Mesodermal cell (in vitro differentiated cells): ENCODE measurements at regions not wholly inside any gene's neighbourhood (a gene's known extent, or its start where the extent isn't known, plus 50 kb on each side); places are given as distances from the start of the nearest gene placed in this dataset.

Experiments
- H3K27ac ChIP-seq: 2 replicates; pipeline ENCODE4 v1.7.0; 2013; ENCODE audit warnings: mild to moderate bottlenecking, low read depth, low read length, moderate library complexity; ENCODE audit not compliant: severe bottlenecking
- H3K36me3 ChIP-seq: 2 replicates; pipeline ENCODE4 v1.7.1; 2013; ENCODE audit warnings: mild to moderate bottlenecking, low read length, moderate library complexity; ENCODE audit not compliant: control insufficient read depth, insufficient read depth
- H3K4me1 ChIP-seq: one replicate; pipeline ENCODE4 v1.7.1; 2013; ENCODE audit warnings: mild to moderate bottlenecking, low read length; ENCODE audit not compliant: insufficient read depth, control insufficient read depth, poor library complexity, severe bottlenecking
- H3K4me3 ChIP-seq: 2 replicates; pipeline ENCODE4 v1.7.0; 2013; ENCODE audit warnings: low read length, control low read depth, mild to moderate bottlenecking; ENCODE audit not compliant: insufficient read depth, poor library complexity, severe bottlenecking; ENCODE audit errors: extremely low read depth
- H3K9me3 ChIP-seq: 2 replicates; pipeline ENCODE4 v1.7.1; 2013; ENCODE audit warnings: mild to moderate bottlenecking, low read length, moderate library complexity; ENCODE audit not compliant: control insufficient read depth
- WGBS, 2 experiments: methylation state at CpG; one replicate each; pipeline ENCODE4 v1.1.5; 2013; ENCODE audit warnings: missing lambda C conversion rate in 2 of 2; ENCODE audit not compliant: insufficient coverage in 2 of 2; 5-methylcytosine and 5-hydroxymethylcytosine counted together

GRCh38 chr20:9926007-9926406, 87.1 kb upstream of the PAK5 start:
- 86 to 100% methylated on average over 1 of the region's 1 CpG for WGBS, 2 experiments
- H3K27ac ChIP-seq = no peak overlapping the region
- H3K9me3 ChIP-seq = no peaks in the 10 kb centered on the region
- no peak overlapping the region for H3K4me3 ChIP-seq
- H3K4me1 ChIP-seq = no peaks in the 10 kb centered on the region
- H3K36me3 ChIP-seq = no peaks in the 10 kb centered on the region

GRCh38 chr20:9923648-9924047, 84.8 kb upstream of the PAK5 start:
- H3K27ac ChIP-seq = no peak overlapping the region
- 79 to 91% methylated on average over 3 of the region's 4 CpGs for WGBS, 2 experiments
- H3K36me3 ChIP-seq = no peaks in the 10 kb centered on the region
- H3K4me3 ChIP-seq = no peak overlapping the region
- H3K9me3 ChIP-seq = no peaks in the 10 kb centered on the region
- no peaks in the 10 kb centered on the region for H3K4me1 ChIP-seq

DNA sequence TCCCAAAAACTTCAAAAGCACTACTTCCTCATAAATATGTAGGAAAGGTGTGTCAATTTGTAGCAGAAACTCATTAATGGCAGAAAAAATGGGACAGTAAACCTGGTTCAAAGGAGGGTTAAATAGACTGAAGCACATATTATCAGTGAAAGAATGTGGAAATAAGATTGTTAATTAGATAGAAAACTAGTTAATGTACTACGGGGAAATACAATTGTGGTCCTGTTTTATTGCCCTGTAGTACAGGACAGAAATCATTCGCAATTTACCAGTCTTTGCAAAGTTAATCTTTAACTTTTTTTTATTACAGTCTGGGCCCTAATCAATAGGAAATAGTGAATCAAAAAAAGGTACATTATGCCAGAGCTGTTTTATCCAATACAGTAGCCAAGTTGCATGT, 82.0 kb upstream of the PAK5 start:
- H3K36me3 ChIP-seq = no peaks in the 10 kb centered on the region
- 100% methylated on average over 1 of the region's 2 CpGs; no CpG with 5 or more reads in 1 of the 2 experiments for WGBS, 2 experiments
- H3K4me1 ChIP-seq = no peaks in the 10 kb centered on the region
- H3K9me3 ChIP-seq = no peaks in the 10 kb centered on the region
- no peak overlapping the region for H3K4me3 ChIP-seq
- H3K27ac ChIP-seq = no peak overlapping the region

DNA sequence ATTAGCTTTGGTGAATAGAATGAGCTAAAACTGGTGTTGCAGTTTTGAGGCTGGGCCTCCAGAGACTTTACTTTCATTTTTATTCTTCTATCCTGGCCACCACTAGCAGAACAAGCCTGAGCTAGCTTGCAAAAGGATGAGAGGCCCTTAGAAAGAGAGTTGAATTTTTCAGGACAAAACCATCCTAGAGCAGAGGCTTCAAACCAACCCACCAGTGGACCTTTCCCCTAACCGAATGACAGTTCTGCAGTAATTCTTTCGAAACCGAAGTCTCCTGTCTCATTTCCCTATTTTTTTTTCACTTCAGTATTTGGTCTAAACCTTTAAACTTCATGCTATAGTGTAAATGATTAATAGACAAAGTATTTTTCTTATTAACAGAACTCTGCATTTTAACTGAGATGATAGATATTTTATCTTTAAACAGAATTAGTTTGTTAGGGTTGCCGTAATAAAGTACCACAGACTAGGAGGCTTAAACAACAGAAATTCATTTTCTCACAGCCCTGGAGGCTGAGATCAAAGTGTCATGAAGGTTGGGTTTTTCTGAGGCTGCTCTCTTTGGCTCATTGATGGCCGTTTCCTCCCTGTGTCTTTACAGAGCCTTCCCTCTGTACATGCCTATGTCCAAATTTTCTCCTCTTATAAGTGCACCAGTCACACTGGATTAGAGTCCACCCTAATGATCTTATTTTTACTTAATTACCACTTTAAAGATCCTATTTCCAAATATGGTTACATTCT, 80.6 kb upstream of the PAK5 start:
- H3K36me3 ChIP-seq = no peaks in the 10 kb centered on the region
- no peaks in the 10 kb centered on the region for H3K9me3 ChIP-seq
- H3K4me1 ChIP-seq = no peaks in the 10 kb centered on the region
- H3K4me3 ChIP-seq = no peak overlapping the region
- no peak overlapping the region for H3K27ac ChIP-seq
- 86% methylated on average over 1 of the region's 5 CpGs; no CpG with 5 or more reads in 1 of the 2 experiments for WGBS, 2 experiments

DNA sequence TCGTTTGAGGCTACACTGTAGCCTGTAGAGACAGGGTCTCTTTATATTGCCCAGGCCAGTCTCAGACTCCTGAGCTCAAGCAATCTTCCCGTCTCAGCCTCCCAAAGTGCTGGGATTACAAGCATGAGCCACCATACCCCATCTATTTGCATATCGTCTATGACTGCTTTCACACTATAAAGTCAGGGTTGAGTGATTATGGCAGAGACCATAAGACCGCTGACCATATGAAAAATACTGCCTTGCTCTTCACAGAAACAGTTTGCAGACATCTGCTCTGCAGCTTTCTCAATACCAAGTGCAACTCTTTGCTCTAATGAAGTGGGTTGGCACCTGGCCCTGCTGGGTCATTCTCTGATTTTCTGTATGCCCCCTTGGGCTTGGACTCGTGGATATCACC, 79.5 kb upstream of the PAK5 start:
- no peak overlapping the region for H3K27ac ChIP-seq
- no peak overlapping the region for H3K4me3 ChIP-seq
- H3K9me3 ChIP-seq = no peaks in the 10 kb centered on the region
- WGBS, 2 experiments = 88 to 90% methylated on average over 4 of the region's 5 CpGs
- H3K4me1 ChIP-seq = no peaks in the 10 kb centered on the region
- H3K36me3 ChIP-seq = no peaks in the 10 kb centered on the region

- 60% methylated on average over 1 of the region's 2 CpGs; no CpG with 5 or more reads in 1 of the 2 experiments for WGBS, 2 experiments
- no peaks in the 10 kb centered on the region for H3K4me1 ChIP-seq
- H3K9me3 ChIP-seq = no peaks in the 10 kb centered on the region
- no peaks in the 10 kb centered on the region for H3K36me3 ChIP-seq
- no peak overlapping the region for H3K27ac ChIP-seq
- no peak overlapping the region for H3K4me3 ChIP-seq
Observed at GRCh38 chr20:9916761-9917160, 77.9 kb upstream of the PAK5 start.

DNA sequence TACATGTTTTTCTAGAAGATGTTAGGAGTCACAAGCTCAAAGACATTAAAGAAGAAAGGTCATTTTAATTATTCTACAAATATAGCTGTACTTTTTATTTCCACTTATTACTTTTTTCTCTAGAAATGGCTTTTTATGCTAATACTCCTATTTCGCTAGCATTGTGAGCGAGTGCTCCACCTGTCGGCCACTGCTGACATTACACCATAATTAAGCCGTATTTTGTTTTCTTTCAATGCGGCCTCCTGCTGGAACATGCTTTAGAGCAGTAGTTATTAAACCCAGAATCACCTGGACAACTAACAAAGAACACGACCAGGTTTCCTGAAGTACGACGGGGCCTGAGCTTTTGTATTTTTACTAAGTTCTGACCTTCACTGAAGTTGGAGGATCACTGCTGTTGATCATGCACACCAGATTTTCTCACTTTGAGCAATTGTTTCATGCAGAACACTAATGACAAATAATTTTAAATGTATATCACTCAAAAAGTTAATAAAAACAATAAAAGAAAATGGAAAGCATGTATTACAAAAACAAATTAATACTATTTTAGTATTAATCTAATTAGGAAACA, 74.1 kb upstream of the PAK5 start:
- H3K4me3 ChIP-seq = no peak overlapping the region
- H3K27ac ChIP-seq = no peak overlapping the region
- H3K9me3 ChIP-seq = no peaks in the 10 kb centered on the region
- H3K36me3 ChIP-seq = no peaks in the 10 kb centered on the region
- H3K4me1 ChIP-seq = no peaks in the 10 kb centered on the region
- 0 to 11% methylated on average over 2 to 4 of the region's 8 CpGs for WGBS, 2 experiments

- H3K36me3 ChIP-seq = no peaks in the 10 kb centered on the region
- H3K4me3 ChIP-seq = no peak overlapping the region
- 92 to 100% methylated on average over 2 to 5 of the region's 5 CpGs for WGBS, 2 experiments
- no peaks in the 10 kb centered on the region for H3K4me1 ChIP-seq
- H3K27ac ChIP-seq = no peak overlapping the region
- H3K9me3 ChIP-seq = no peaks in the 10 kb centered on the region
Observed at GRCh38 chr20:9912290-9912689, 73.4 kb upstream of the PAK5 start.

DNA sequence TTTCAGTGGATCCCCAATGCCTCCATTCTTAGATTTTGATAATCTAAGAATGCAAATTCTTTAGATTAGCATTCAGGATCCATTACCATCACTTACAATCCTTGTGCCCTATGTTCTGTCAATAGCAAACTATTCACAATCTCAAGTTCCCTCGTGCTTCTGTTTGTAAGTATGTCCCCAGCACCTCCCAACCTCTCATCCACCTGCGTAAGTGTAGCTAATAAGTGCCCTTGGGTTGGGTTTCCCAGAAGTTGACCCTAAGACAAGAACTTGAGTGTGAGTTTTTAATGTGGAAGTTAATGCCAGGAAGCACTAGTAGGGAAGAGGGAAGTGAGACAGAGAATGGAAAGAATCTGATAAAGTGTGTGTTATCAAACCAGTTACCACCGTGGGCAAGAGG, 72.6 kb upstream of the PAK5 start:
- Histone ChIP-seq H3K27ac (no peak overlapping the region), H3K4me3 (no peak overlapping the region)
- 86 to 100% methylated on average over 1 to 2 of the region's 3 CpGs for WGBS, 2 experiments

GRCh38 chr20:9909167-9909566, 70.3 kb upstream of the PAK5 start:
- Histone ChIP-seq H3K4me3 (no peak overlapping the region), H3K36me3 (no peaks in the 10 kb centered on the region), H3K4me1 (no peaks in the 10 kb centered on the region), H3K27ac (no peak overlapping the region), H3K9me3 (no peaks in the 10 kb centered on the region)

More for the DNA sequence above, 72.6 kb upstream of the PAK5 start:
- no peaks in the 10 kb centered on the region for H3K9me3 ChIP-seq
- no peaks in the 10 kb centered on the region for H3K36me3 ChIP-seq
- H3K4me1 ChIP-seq = no peaks in the 10 kb centered on the region

GRCh38 chr20:9903048-9903655, 64.3 kb upstream of the PAK5 start:
- Histone ChIP-seq H3K36me3 (no peaks in the 10 kb centered on the region), H3K27ac (no peak overlapping the region), H3K4me3 (no peak overlapping the region), H3K9me3 (no peaks in the 10 kb centered on the region), H3K4me1 (no peaks in the 10 kb centered on the region)
- 0% methylated on average over 1 of the region's 1 CpG; no CpG with 5 or more reads in 1 of the 2 experiments for WGBS, 2 experiments
